ENCODE measurements at regions not wholly inside any gene's neighbourhood (a gene's known extent, or its start where the extent isn't known, plus 50 kb on each side); places are given as distances from the start of the nearest gene placed in this dataset.

DNA sequence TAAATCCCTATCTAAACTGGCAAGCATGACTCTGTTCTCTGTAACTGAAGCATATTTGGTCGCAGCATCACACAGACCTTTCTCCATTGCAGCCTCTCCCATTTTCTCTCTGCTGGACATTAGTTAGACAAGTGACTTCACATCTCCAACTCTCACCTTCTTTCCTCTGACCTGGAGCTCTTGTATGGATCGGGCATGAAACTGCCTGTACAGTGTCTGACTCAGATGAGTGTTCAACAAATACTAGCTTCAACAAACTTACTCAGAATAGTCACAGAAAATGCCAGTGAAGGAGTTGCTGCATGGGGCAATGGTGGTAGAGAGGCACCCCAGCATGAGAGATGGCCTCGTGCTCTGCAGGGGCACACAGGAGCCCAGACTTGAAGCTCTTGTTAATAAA, 104.7 kb upstream of the COPS8 start (continued):
- TF ChIP-seq, protein P1, sequence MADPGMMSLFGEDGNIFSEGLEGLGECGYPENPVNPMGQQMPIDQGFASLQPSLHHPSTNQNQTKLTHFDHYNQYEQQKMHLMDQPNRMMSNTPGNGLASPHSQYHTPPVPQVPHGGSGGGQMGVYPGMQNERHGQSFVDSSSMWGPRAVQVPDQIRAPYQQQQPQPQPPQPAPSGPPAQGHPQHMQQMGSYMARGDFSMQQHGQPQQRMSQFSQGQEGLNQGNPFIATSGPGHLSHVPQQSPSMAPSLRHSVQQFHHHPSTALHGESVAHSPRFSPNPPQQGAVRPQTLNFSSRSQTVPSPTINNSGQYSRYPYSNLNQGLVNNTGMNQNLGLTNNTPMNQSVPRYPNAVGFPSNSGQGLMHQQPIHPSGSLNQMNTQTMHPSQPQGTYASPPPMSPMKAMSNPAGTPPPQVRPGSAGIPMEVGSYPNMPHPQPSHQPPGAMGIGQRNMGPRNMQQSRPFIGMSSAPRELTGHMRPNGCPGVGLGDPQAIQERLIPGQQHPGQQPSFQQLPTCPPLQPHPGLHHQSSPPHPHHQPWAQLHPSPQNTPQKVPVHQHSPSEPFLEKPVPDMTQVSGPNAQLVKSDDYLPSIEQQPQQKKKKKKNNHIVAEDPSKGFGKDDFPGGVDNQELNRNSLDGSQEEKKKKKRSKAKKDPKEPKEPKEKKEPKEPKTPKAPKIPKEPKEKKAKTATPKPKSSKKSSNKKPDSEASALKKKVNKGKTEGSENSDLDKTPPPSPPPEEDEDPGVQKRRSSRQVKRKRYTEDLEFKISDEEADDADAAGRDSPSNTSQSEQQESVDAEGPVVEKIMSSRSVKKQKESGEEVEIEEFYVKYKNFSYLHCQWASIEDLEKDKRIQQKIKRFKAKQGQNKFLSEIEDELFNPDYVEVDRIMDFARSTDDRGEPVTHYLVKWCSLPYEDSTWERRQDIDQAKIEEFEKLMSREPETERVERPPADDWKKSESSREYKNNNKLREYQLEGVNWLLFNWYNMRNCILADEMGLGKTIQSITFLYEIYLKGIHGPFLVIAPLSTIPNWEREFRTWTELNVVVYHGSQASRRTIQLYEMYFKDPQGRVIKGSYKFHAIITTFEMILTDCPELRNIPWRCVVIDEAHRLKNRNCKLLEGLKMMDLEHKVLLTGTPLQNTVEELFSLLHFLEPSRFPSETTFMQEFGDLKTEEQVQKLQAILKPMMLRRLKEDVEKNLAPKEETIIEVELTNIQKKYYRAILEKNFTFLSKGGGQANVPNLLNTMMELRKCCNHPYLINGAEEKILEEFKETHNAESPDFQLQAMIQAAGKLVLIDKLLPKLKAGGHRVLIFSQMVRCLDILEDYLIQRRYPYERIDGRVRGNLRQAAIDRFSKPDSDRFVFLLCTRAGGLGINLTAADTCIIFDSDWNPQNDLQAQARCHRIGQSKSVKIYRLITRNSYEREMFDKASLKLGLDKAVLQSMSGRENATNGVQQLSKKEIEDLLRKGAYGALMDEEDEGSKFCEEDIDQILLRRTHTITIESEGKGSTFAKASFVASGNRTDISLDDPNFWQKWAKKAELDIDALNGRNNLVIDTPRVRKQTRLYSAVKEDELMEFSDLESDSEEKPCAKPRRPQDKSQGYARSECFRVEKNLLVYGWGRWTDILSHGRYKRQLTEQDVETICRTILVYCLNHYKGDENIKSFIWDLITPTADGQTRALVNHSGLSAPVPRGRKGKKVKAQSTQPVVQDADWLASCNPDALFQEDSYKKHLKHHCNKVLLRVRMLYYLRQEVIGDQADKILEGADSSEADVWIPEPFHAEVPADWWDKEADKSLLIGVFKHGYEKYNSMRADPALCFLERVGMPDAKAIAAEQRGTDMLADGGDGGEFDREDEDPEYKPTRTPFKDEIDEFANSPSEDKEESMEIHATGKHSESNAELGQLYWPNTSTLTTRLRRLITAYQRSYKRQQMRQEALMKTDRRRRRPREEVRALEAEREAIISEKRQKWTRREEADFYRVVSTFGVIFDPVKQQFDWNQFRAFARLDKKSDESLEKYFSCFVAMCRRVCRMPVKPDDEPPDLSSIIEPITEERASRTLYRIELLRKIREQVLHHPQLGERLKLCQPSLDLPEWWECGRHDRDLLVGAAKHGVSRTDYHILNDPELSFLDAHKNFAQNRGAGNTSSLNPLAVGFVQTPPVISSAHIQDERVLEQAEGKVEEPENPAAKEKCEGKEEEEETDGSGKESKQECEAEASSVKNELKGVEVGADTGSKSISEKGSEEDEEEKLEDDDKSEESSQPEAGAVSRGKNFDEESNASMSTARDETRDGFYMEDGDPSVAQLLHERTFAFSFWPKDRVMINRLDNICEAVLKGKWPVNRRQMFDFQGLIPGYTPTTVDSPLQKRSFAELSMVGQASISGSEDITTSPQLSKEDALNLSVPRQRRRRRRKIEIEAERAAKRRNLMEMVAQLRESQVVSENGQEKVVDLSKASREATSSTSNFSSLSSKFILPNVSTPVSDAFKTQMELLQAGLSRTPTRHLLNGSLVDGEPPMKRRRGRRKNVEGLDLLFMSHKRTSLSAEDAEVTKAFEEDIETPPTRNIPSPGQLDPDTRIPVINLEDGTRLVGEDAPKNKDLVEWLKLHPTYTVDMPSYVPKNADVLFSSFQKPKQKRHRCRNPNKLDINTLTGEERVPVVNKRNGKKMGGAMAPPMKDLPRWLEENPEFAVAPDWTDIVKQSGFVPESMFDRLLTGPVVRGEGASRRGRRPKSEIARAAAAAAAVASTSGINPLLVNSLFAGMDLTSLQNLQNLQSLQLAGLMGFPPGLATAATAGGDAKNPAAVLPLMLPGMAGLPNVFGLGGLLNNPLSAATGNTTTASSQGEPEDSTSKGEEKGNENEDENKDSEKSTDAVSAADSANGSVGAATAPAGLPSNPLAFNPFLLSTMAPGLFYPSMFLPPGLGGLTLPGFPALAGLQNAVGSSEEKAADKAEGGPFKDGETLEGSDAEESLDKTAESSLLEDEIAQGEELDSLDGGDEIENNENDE (IDR thresholded peaks at IDR 0.05; ENCODE audit: insufficient replicate concordance, low read length) = no peak
- TF ChIP-seq TBP (IDR thresholded peaks at IDR 0.05; ENCODE audit: low read depth, low read length) (no peak), CBX8 (IDR thresholded peaks at IDR 0.05; ENCODE audit: borderline replicate concordance, low read depth, low read length) (no peak), RBBP5 (IDR thresholded peaks at IDR 0.05; ENCODE audit: borderline replicate concordance, low read depth, low read length) (no peak), TAF1 (IDR thresholded peaks at IDR 0.05; ENCODE audit: low read depth, low read length) (no peak), JUN (IDR thresholded peaks at IDR 0.05; ENCODE audit: low read depth, low read length) (no peak), CTCF (IDR thresholded peaks at IDR 0.05; ENCODE audit: control extremely low read depth in 1 of 3, insufficient read depth in 1 of 3, low read depth in 1 of 3, low read length in 3 of 3) (no peak), KDM1A (IDR thresholded peaks at IDR 0.05; ENCODE audit: borderline replicate concordance, low read length) (no peak), CTBP2 (IDR thresholded peaks at IDR 0.05; ENCODE audit: borderline replicate concordance, insufficient read depth, insufficient read length, low read length) (no peak), HDAC6 (IDR thresholded peaks at IDR 0.05; ENCODE audit: low read depth, low read length) (no peak)

All from H1 (cell line).